T-cell (primary cell): ENCODE measurements at regions not wholly inside any gene's neighbourhood (a gene's known extent, or its start where the extent isn't known, plus 50 kb on each side); places are given as distances from the start of the nearest gene placed in this dataset.

ENCODE experiments used
- ATAC-seq, 4 experiments: fragments of 200-7000 bp in 3 of 4; fragments of 150-1000 bp in 1 of 4; cut with Tn5 transposase; replicated peaks in 1 of 4; 1 replicate in 3 of 4; 2 replicates in 1 of 4; pipeline ENCODE4 v1.10.0; 2021; ENCODE audit warnings: moderate library complexity in 3 of 4, mild to moderate bottlenecking in 2 of 4, moderate number of reproducible peaks in 1 of 4
- CTCF ChIA-PET, 2 donors: fragments of 300-600 bp; sonication (Branson Sonifier 250); formaldehyde crosslinking; loops; one replicate each; lab custom pipeline; 2022; ENCODE audit warnings: antibody characterized with exemption in 2 of 2; lab: Charles Lee
- POLR2A ChIA-PET, 2 donors: fragments of 300-600 bp; sonication (Branson Sonifier 250); formaldehyde crosslinking; loops; one replicate each; lab custom pipeline; 2022; ENCODE audit warnings: antibody characterized with exemption in 2 of 2; lab: Charles Lee
- DNase-seq, 35 experiments: peaks; one replicate each; pipeline versions ENCODE4 v3.0.0 to v3.0.0-alpha.2; 2013 to 2023
- H3K27ac ChIP-seq: one replicate; pipeline ENCODE4 v1.5.1; 2013; ENCODE audit warnings: low read length
- H3K27me3 ChIP-seq, 2 experiments: replicated peaks in 1 of 2; 1 replicate in 1 of 2; 2 replicates in 1 of 2; pipeline versions ENCODE4 v1.6.1 to v1.7.0; 2013; ENCODE audit warnings: low read length in 1 of 2, mixed read lengths in 1 of 2; ENCODE audit not compliant: control insufficient read depth in 2 of 2, insufficient read depth in 2 of 2; ENCODE audit errors: extremely low read depth in 1 of 2
- H3K36me3 ChIP-seq, 2 donors: 1 replicate in 1 of 2; 2 replicates in 1 of 2; pipeline versions ENCODE4 v1.6.1 to v1.7.0; 2013; ENCODE audit warnings: low read length in 1 of 2; ENCODE audit not compliant: control insufficient read depth in 2 of 2, insufficient read depth in 1 of 2; ENCODE audit errors: extremely low read depth in 1 of 2
- H3K4me1 ChIP-seq, 2 experiments: 1 replicate in 1 of 2; 2 replicates in 1 of 2; pipeline versions ENCODE4 v1.6.1 to v1.7.0; 2013; ENCODE audit warnings: low read length in 2 of 2, mixed read lengths in 1 of 2; ENCODE audit not compliant: insufficient read depth in 2 of 2, control insufficient read depth in 1 of 2; ENCODE audit errors: extremely low read depth in 1 of 2
- H3K4me3 ChIP-seq, 2 donors: 1 replicate in 1 of 2; 2 replicates in 1 of 2; pipeline versions ENCODE4 v1.5.1 to v1.7.0; 2013; ENCODE audit warnings: mild to moderate bottlenecking in 2 of 2, low read length in 1 of 2, moderate library complexity in 1 of 2; ENCODE audit not compliant: control insufficient read depth in 1 of 2; ENCODE audit errors: extremely low read depth in 1 of 2
- H3K9me3 ChIP-seq: 2 replicates; pipeline ENCODE4 v1.7.0; 2013
- H3K27ac Mint-ChIP-seq, 2 donors: one replicate each; pipeline ENCODE4 v1.8.0; 2020 to 2021; ENCODE audit warnings: mild to moderate bottlenecking in 2 of 2, mixed read lengths in 2 of 2
- H3K27me3 Mint-ChIP-seq, 2 donors: one replicate each; pipeline ENCODE4 v1.8.0; 2021 to 2022; ENCODE audit warnings: mixed read lengths in 2 of 2
- H3K36me3 Mint-ChIP-seq: one replicate; pipeline ENCODE4 v1.8.0; 2021; ENCODE audit warnings: mixed read lengths
- H3K4me1 Mint-ChIP-seq, 3 donors: one replicate each; pipeline ENCODE4 v1.8.0; 2020 to 2022; ENCODE audit warnings: mixed read lengths in 3 of 3, mild to moderate bottlenecking in 1 of 3
- H3K4me3 Mint-ChIP-seq, 3 donors: one replicate each; pipeline ENCODE4 v1.8.0; 2020 to 2022; ENCODE audit warnings: mild to moderate bottlenecking in 3 of 3, mixed read lengths in 3 of 3, moderate library complexity in 3 of 3
- H3K9me3 Mint-ChIP-seq, 3 donors: one replicate each; pipeline ENCODE4 v1.8.0; 2020 to 2022; ENCODE audit warnings: mixed read lengths in 3 of 3
- WGBS: methylation state at CpG from one replicate; pipeline ENCODE4 v1.1.5; 2013; ENCODE audit warnings: missing lambda C conversion rate; ENCODE audit not compliant: insufficient coverage; 5-methylcytosine and 5-hydroxymethylcytosine counted together

- H3K9me3 Mint-ChIP-seq, result no peaks in the 10 kb centered on the region
- H3K27me3 Mint-ChIP-seq, result peaks cover 28 to 34% of the 10 kb centered on the region in 2 donors
- ATAC-seq (no peak), DNase-seq (no peak)
- no peaks in the 10 kb centered on the region for H3K36me3 Mint-ChIP-seq
- CTCF ChIA-PET, result no interaction called here
- H3K36me3 ChIP-seq, result no peaks in the 10 kb centered on the region
- H3K9me3 ChIP-seq, result no peaks in the 10 kb centered on the region
- POLR2A ChIA-PET, result interaction anchor here in 1 of 2 donors (1.1 kb wide), 1 partner anchor 1280 kb away, joined by 4 read pairs; no protein-coding TSS in a partner anchor
- H3K4me1 ChIP-seq, result peaks cover 0 to 14% of the 10 kb centered on the region in 2 experiments
- WGBS, result no CpG with 5 or more reads among the region's 1 CpG
- peaks cover 10 to 16% (median 15%) of the 10 kb centered on the region in 3 donors for H3K4me1 Mint-ChIP-seq
- peaks cover 0 to 30% of the 10 kb centered on the region in 2 experiments for H3K27me3 ChIP-seq
- no peak overlapping the region for H3K27ac Mint-ChIP-seq
- H3K4me3 ChIP-seq, result no peak overlapping the region
- H3K27ac ChIP-seq, result no peak overlapping the region
- no peak overlapping the region for H3K4me3 Mint-ChIP-seq
These were observed 63.8 kb upstream of the CAPRIN2 start for GRCh38 chr12:30818562-30818961.

- peaks cover 0 to 19% of the 10 kb centered on the region in 2 experiments for H3K27me3 ChIP-seq
- CTCF ChIA-PET, result interaction anchor here in 1 of 2 donors (1.3 kb wide), 1 partner anchor 9 kb away, joined by 3 read pairs; no protein-coding TSS in a partner anchor
- no peak overlapping the region for H3K27ac ChIP-seq
- DNase-seq (no peak), ATAC-seq (no peak)
- POLR2A ChIA-PET, result no interaction called here
- no peak overlapping the region for H3K27ac Mint-ChIP-seq
- no peaks in the 10 kb centered on the region for H3K9me3 ChIP-seq
- no peaks in the 10 kb centered on the region for H3K36me3 ChIP-seq
- peaks cover 24 to 29% of the 10 kb centered on the region in 2 donors for H3K27me3 Mint-ChIP-seq
- peaks cover 3% of the 10 kb centered on the region in 3 donors for H3K4me1 Mint-ChIP-seq
- H3K4me3 ChIP-seq, result no peak overlapping the region
- no peak overlapping the region for H3K4me3 Mint-ChIP-seq
- no peaks in the 10 kb centered on the region for H3K4me1 ChIP-seq
- H3K36me3 Mint-ChIP-seq, result no peaks in the 10 kb centered on the region
- WGBS, result 86% methylated on average over 3 of the region's 6 CpGs
- H3K9me3 Mint-ChIP-seq, result no peaks in the 10 kb centered on the region
These were observed 62.2 kb upstream of the CAPRIN2 start for GRCh38 chr12:30816742-30817465.

DNA sequence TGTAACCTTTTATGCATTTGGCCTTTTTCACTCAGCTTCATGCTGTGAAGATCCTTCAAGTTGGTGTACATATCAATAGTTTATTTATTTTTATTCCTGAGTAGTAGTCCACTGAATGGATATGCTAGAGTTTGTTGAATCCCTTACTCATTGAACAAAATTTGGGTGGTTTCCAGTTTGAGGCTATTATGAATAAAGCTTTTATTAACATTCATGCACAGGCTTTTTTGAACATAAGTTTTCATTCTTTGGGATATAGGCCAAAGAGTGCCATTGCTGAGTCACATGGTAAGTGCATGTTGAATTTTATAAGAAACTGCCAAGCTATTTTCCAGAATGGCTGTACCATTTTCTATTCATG, 59.5 kb upstream of the CAPRIN2 start:
- ChIA-PET CTCF (interaction anchor here in 1 of 2 donors (0.5 to 0.7 kb wide), 3 partner anchors 153 to 1893 kb away, joined by 3 to 5 read pairs (median 3); no protein-coding TSS in a partner anchor), POLR2A (no interaction called here)
- Mint-ChIP-seq H3K4me1 (no peaks in the 10 kb centered on the region), H3K4me3 (no peak overlapping the region), H3K9me3 (no peaks in the 10 kb centered on the region), H3K27me3 (peaks cover 18 to 27% of the 10 kb centered on the region in 2 donors), H3K27ac (no peak overlapping the region), H3K36me3 (no peaks in the 10 kb centered on the region)
- H3K27me3 ChIP-seq, result peaks cover 0 to 10% of the 10 kb centered on the region in 2 experiments
- H3K36me3 ChIP-seq, result no peaks in the 10 kb centered on the region
- no peak overlapping the region for H3K4me3 ChIP-seq
- no peak for DNase-seq
- H3K9me3 ChIP-seq, result no peaks in the 10 kb centered on the region
- ATAC-seq, result no peak
- no peaks in the 10 kb centered on the region for H3K4me1 ChIP-seq
- H3K27ac ChIP-seq, result no peak overlapping the region

DNA sequence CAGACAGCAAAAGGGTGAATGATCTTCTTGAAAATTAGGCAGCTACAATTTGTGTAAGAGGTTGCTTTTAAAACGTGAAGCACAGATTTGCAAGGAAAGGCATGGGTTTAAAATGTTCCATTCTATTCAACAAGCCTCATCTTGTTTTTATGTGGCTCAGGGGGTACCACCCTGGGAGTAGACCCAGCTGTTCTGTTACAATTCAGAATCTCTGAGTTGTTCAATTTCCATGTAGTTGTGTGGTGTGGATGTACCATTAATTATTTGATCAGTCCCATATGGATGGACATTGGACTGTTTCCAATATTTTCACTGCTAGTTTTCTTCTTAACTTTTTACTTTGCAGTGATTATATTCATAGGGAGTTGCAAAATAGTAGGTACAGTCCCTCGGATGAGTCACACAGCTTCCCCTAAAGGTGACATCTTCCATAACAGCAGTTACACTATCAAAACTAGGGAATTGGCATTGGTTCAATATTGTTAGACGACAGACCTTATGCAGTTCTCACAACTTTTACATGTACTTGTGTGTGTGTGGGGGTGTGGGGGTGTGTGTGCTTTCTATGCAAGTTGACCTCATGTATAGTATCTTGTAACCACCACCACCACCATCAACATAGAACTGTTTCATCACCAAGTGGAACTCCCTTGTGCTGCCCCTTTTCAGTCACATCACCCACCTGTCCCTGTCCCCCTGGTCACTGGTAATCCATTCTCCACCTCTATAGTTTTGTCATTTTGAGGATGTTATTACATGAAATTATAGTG, 59.0 kb upstream of the CAPRIN2 start:
- H3K4me1 ChIP-seq, result no peaks in the 10 kb centered on the region
- no peaks in the 10 kb centered on the region for H3K4me1 Mint-ChIP-seq
- DNase-seq, result no peak
- H3K9me3 ChIP-seq, result peaks cover 1% of the 10 kb centered on the region
- H3K27me3 ChIP-seq, result peaks cover 0 to 8% of the 10 kb centered on the region in 2 experiments
- WGBS, result no CpG with 5 or more reads among the region's 3 CpGs
- peaks cover 16 to 23% of the 10 kb centered on the region in 2 donors for H3K27me3 Mint-ChIP-seq
- no peak overlapping the region for H3K27ac Mint-ChIP-seq
- peaks cover 0 to under 1% (median 0%) of the 10 kb centered on the region in 3 donors for H3K9me3 Mint-ChIP-seq
- no peak overlapping the region for H3K27ac ChIP-seq
- CTCF ChIA-PET, result interaction anchor here in 1 of 2 donors (0.6 to 0.7 kb wide), 2 partner anchors 153 to 1892 kb away, joined by 3 read pairs; no protein-coding TSS in a partner anchor
- no peaks in the 10 kb centered on the region for H3K36me3 ChIP-seq
- no peak overlapping the region for H3K4me3 Mint-ChIP-seq
- POLR2A ChIA-PET, result no interaction called here
- no peaks in the 10 kb centered on the region for H3K36me3 Mint-ChIP-seq
- H3K4me3 ChIP-seq, result no peak overlapping the region
- no peak for ATAC-seq

GRCh38 chr12:30811966-30812365, 57.2 kb upstream of the CAPRIN2 start:
- no peak overlapping the region for H3K27ac ChIP-seq
- WGBS, result 80% methylated on average over 3 of the region's 4 CpGs
- Mint-ChIP-seq H3K36me3 (no peaks in the 10 kb centered on the region), H3K27ac (no peak overlapping the region), H3K9me3 (peaks cover 0 to 8% (median 0%) of the 10 kb centered on the region in 3 donors), H3K4me3 (no peak overlapping the region), H3K27me3 (peaks cover 20 to 22% of the 10 kb centered on the region in 2 donors), H3K4me1 (no peaks in the 10 kb centered on the region)
- ChIA-PET POLR2A (no interaction called here), CTCF (interaction anchor here in 1 of 2 donors (1.2 kb wide), 1 partner anchor 10 kb away, joined by 4 read pairs; no protein-coding TSS in a partner anchor)
- H3K36me3 ChIP-seq, result no peaks in the 10 kb centered on the region
- H3K4me3 ChIP-seq, result no peak overlapping the region
- H3K4me1 ChIP-seq, result no peaks in the 10 kb centered on the region
- peaks cover 0 to 7% of the 10 kb centered on the region in 2 experiments for H3K27me3 ChIP-seq
- ATAC-seq (no peak), DNase-seq (no peak)
- peaks cover 2% of the 10 kb centered on the region for H3K9me3 ChIP-seq

- no CpG with 5 or more reads among the region's 2 CpGs for WGBS
- Histone ChIP-seq H3K36me3 (no peaks in the 10 kb centered on the region), H3K27me3 (peaks cover 0 to 2% of the 10 kb centered on the region in 2 experiments), H3K27ac (no peak overlapping the region), H3K4me1 (no peaks in the 10 kb centered on the region), H3K9me3 (peaks cover 2% of the 10 kb centered on the region), H3K4me3 (no peak overlapping the region)
- Mint-ChIP-seq H3K9me3 (peaks cover 0 to 8% (median 0%) of the 10 kb centered on the region in 3 donors), H3K27ac (no peak overlapping the region), H3K4me1 (no peaks in the 10 kb centered on the region), H3K4me3 (no peak overlapping the region), H3K36me3 (no peaks in the 10 kb centered on the region), H3K27me3 (peaks cover 14 to 20% of the 10 kb centered on the region in 2 donors)
- no peak for ATAC-seq
- ChIA-PET CTCF (interaction anchor here in 1 of 2 donors (1.2 kb wide), 1 partner anchor 12 kb away, joined by 4 read pairs; no protein-coding TSS in a partner anchor), POLR2A (interaction anchor here (0.5 to 0.7 kb wide), 2 partner anchors 84 to 142 kb away, joined by 4 read pairs; no protein-coding TSS in a partner anchor)
- no peak for DNase-seq
These were observed 56.2 kb upstream of the CAPRIN2 start for GRCh38 chr12:30810918-30811317.
